M059J (cell line): ENCODE measurements at regions not wholly inside any gene's neighbourhood (a gene's known extent, or its start where the extent isn't known, plus 50 kb on each side); places are given as distances from the start of the nearest gene placed in this dataset.
A peak's percentile ranks its signal among the peaks of the same experiment; 100 is the strongest.

Experiments
- DNase-seq: peaks from one replicate; pipeline ENCODE4 v3.0.0-alpha.2; 2012; ENCODE audit warnings: low read depth

DNA sequence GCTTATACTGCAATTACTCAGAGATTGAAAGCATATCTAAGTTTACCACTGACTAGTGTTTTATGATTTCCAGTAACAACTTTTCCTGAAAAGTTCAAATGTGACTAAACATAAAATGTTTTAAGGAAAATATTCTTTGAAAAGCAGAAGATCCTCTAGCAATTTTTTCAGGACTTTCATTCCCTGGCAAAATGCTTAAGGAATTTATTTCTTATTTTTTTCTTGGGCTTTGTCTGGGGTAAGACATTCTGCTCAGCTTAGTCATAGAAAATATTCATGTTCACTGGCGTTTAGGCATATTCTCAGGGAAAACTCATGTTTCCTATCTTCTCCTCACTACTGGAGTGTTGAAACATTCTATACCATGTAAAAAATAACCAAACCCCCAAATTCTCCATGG, 235.3 kb upstream of the CEP162 start:
- peak; percentile 12 for DNase-seq

DNA sequence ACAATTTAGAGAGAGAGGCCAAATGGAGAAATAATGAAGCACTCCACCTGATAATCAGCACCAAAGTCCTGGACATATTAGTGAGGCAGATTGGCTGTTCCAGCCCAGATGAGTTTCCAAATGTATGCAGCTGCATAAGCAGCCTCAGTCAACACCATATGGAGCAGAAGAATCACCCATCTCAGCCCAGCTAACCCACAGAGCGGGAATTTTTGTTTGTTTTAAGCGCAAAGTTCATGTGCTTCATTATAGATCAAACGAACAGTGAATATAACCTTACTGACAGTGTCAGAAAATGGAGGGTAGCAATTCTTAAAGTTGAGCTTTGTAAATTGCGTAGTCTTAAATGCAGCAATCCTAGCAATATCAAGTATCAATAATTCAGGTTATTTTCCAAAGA, 234.0 kb upstream of the CEP162 start:
- no peak for DNase-seq

DNA sequence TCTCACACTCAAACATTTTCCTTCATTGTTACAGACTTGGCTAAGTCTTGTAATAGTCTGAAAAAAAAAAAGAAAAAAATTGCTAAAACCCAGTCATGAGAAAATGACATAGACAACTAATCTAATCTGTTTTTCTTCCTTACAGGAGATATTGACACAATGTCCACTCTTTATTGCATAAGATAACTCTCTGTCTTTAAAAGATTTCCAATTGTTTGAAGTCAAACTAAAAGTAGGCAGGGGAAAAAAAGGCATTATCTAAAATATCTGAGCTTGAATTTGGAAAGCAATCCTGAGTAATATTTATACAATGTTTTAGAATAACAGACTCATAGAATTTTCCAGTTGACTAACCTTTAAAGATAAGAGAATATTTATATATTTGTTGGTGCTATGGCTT, 233.0 kb upstream of the CEP162 start:
- DNase-seq = no peak

DNA sequence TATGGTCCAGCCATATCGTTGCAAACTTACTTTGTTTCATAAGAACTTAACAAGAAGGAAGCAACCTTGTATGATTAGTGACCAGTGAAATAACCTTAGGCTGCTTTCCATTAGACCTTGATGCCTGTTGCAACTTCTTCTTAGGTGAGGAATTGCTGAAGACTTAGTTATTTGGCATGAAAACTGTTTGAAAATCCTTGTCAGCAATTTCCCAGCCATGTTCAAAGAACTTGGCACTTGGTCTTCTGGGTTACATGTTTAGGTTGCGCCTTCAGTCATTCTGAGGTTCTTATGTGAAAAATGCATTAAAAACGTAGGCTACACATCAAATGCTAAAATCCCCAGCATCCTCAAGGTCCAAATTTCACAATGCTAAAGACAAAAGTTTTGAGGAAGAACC, 232.0 kb upstream of the CEP162 start:
- DNase-seq = no peak

DNA sequence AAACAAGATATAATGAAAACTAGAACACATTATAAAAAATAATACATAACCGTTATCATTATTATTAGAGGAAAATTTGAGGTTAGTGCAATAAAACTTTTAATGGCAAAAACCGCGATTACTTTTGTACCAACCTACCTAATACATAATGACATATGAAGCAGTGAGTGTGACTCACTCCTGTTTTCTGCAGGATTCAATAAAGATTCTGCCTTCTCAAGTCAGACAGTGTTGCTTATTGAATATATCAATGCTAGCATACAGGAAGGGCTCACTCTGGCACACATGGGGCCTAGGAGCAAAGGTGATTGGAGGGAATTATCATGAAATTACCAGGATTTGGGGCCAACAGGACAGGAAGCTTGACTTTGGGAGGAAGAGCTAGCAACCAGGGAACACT, 230.8 kb upstream of the CEP162 start:
- no peak for DNase-seq

DNA sequence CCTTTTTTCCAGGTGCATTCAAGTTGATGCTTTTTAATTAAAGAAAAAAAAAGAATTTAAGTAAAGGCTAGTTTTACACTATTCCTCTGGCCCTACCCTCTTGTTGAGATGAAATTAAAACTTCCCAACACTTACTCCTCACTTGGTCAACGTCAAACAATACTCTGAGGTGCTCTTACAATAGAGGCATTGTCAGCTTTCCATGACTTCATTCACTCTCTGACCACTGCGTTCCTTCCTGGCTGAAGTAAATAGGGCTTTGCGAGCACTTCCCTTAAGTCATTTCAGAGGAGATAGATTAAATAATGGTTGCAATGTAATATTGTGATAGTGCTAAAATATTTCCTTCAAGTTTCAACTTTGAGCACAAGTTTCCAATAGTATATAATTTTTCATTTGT, 229.8 kb upstream of the CEP162 start:
- no peak for DNase-seq

DNA sequence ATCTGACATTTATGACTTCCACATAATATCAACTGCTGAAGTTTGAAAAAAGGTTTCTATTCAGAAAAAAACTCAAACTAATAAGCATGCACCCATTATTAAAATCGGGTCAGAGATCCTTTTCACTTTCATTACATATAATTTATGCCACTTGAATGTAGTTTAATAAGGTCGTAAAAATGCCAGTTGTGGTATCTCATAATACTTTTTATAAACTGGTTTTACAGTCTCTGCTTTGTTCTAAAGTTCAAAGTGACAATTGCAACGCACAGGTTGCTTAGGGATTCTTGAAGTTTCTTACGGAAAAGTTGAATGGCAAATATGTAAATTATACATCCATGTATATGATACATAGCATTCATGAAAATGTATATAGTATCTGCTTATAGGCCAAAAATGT, 229.4 kb upstream of the CEP162 start:
- no peak for DNase-seq

DNA sequence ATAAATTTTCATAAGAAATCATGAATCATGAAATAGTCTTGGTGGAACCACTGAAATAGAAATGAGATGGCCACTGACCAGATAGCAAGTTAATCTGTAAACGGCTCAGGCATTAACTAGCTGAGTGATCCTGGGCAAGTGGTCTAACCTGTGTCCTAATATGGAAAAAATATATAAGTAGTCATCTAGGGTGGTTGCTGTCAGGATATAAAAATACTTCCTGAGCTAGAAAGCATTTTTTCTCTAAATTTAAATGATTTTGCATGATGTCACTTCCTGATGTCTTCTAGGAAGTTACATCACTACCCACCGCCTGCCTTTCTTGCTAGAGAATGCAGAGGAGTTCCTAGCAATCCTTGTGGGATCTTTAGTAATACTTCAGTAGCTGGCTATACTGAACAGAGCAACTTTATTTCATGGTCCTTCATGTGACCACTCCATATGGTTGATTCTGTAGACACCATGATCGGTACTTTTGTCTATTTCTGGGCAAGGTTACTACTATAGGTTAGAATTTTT, 228.1 kb upstream of the CEP162 start:
- no peak for DNase-seq

DNA sequence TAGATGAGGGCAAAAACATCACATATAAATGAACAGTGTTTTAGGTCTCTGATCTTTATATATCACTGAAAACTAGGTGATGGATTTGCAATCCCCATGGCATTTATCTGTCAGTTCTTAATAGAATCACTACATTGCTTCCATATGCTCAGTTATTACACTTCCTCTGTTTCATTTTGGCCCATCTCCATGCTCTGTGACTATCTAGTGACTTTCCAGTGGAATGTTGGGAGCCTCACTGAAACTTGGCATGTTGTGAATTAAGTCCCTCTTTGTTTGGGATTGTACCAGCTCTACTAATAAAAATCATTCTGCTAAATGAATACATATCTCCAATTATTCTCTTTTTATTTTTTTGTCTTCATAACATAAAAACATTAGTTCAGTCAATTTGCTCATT, 226.1 kb upstream of the CEP162 start:
- no peak for DNase-seq

DNA sequence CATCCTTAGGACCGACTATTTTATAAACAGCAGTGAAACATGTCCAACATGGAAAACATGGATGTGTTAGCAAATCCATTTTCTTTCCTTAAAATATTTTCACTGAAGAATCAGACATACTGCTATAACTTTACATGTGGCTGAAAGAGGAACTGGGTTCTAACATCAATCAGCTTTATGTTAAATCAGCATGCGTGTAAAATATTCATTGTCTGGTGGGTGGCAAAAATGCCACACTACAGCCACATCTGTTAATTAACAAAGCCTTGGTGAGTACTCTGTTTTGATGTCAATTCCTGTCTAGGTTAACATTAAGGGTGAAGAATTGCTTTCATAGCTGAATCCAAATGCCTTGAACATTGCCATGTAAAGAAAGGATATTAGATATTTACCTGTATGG, 222.6 kb upstream of the CEP162 start:
- no peak for DNase-seq

DNA sequence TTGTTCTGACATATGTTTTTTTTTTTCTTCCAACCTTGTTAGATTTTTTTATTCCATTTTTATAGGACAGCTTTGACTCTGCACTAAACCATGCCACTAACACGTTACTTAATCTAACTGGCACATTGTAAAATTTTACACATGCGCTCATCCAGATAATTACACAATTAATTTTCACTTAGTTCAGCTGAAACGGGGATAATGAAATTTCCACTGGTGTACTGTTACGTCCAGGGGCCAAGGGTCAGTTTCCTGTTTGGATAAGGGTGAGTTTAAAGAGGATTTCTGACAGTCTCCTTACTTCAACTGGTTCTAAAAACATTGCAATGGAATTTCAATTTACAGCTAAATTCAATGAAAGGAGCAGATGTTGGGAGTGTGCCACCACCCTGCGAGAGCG, 221.8 kb upstream of the CEP162 start:
- DNase-seq = peak; percentile 4

DNA sequence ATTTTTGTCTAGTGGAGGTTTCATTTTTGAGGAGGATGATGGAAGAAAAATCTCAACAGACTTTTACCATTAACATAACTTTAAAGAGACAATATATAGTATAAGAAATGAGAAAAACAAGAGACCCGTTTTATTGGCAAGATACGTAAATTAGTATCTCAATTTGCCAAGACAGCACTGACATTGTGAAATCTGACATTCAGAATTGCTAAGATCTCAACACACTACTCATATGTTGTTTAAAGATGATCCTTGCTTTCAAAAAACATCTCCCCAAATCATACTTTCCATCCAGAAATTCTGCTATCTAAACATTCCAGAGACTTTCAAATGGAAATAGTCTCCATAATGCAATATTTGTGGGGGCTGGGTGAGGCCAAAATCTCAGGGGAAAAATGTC, 220.9 kb upstream of the CEP162 start:
- no peak for DNase-seq

DNA sequence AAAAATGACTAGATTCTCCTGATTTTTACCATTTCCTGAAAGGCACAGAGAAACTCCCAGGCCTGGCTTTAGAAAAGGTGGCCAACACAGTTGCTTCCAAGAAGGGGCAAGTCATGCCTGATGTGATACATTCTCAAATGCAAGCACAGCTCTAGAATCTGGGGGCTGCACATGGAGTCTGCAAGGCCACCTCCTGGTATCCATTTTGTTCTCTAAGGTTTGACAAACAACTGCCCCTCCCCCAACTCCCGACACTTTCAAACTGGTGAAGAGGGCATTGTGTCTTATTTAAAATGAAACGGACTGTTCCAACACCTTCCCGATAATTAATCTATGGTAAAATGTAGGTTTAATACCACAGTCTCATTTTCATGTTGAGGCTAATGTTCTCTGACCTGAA, 220.2 kb upstream of the CEP162 start:
- peak; percentile 3 for DNase-seq

DNA sequence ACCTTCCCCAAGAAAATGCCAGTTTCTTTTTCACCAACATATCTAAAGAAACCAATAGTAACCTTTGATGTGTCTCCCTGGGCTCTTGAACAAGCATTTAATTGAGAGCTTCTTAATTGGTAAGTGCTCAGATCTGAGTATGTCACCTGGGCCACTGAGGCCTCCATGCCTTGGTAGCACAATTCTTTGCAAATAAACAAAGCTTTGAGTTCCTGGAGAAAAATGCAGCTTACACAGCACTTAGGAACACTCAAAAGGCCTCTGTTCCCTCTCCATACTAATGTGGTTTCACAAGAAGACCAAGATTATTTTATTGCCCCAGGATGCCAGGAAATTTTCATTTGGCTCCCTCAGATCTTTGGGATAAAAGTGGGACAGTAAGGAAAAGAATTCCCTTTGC, 217.6 kb upstream of the CEP162 start:
- no peak for DNase-seq

DNA sequence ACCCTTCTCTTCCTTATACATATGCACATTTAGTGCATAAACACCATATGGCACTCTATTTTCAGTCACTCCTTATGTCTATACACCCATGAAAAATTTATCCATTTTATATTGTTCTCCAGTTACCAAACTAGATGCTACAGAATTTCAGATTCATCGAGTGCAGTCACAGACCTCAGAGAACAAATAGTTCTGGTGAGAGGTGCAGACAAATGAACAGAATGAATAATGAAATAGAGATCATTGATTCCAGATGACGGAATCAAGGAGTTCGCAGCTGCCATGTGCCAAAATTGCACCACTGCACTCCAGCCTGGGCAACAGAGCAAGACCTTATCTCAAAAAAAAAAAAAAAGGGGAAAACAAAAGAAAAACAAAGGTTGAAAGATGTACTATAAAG, 214.8 kb upstream of the CEP162 start:
- no peak for DNase-seq

DNA sequence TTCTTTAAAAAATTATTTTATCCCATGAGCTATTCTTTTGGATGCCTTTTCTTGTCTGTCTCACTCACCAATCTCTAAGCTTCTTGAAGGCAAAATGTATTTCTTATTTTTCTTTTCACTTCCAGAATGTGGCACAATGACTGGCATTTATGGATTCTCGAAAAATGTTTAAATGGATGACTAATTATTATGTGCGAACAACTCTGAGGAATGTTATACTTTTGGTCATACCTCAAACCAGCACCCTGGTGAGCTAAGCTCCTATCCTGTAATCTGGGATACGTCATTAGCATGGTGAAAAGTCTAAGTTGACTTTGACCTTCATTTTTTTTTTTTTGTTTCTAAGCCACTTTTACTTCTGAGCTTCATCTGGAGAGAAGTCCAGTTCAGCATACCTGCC, 214.0 kb upstream of the CEP162 start:
- peak; percentile 5 for DNase-seq

DNA sequence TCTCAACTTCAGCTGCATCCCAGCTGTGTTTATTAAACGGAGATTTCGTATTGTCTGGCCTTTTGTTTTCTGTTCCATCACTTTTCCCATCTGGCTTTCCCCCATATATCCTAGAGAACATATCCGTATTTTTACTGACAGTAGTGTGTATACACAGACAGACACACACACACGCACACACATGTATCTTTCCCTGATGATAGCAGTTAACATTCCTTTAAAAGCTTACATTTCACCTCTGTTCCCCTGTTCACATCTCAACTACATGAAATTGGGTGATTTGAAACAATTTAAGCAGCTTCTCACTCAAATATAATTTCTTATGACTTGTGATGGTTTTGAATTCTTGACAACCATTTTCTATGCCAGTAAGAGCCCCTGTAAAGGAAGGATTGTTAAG, 207.1 kb upstream of the CEP162 start:
- no peak for DNase-seq

DNA sequence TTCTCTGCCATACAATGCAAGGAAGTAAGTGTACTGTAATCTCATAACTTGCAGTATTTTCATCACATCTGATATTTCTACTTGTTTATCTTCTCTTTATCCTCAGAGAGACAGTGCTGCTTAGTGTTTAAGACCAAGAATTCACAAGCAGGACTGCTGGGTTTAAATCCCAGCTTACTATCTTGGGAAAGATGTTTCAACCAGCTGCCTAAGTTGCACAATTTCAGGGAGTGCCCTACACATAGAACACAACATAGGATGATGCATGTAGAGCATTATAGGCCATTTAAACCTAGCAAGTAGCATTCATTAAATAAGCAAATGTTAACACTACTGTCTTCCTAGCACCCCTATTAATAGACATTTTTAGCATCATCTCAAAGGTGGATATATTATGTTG, 205.2 kb upstream of the CEP162 start:
- no peak for DNase-seq

DNA sequence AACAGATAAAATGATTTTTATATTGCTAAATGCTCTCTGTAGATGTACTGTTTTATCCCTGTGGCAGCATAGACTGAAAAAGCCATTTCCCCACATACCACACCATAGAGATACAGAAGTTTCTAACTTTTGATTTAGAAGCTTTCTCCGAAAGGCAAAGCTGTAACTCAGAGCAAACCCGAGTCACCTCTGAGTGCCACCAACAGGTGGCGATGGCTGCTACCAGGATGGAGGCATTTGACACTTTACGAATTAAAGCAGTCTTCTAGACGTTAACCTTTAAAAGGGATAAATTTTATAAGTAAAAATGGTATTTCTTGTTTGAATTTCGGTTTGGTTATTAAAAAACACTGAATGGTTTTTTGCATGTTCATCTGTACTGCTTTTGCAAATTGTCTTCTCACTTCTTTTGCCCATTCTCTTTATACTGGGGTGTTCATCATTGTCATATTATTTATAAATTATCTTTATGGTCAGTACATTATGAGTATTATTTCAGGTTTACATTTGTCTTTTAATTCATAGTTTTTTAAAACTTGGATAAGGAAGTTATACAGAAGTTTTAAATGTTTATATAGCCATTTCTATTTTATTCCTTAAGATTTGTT, 201.0 kb upstream of the CEP162 start:
- DNase-seq = peak; percentile 56

DNA sequence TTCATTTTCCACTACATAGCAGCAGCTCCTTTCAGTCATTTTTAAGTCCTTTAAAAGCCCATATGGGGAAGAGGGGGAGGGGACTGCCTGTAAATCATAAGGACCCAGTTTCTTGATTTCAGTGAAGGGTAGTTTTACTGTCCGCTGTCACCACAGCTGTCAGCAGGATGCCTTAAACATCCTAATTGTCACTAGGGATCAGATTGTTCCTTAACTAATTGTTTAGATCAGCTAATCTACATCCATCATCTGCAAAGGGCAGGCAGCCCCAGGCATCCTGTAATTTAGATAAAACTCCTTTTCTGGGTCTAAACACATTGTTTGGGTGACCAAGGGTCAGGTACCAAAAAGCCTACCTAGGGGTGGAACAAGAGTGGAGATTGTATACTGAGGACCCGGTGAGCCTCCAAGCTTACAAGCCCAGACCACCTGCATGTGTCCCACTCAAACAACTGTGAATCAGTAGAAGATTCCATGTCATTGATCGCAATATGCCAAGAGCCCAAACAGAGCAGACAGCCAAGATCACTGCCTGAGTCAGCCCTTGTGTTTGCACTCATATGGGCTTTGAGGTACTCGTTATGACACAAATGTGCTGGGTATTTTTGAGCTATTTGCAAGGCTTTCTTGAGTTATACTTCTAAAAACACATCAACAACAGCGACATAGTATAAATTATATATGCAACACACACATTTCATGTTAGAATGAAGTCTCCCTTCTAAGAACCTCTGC, 198.7 kb upstream of the CEP162 start:
- no peak for DNase-seq

DNA sequence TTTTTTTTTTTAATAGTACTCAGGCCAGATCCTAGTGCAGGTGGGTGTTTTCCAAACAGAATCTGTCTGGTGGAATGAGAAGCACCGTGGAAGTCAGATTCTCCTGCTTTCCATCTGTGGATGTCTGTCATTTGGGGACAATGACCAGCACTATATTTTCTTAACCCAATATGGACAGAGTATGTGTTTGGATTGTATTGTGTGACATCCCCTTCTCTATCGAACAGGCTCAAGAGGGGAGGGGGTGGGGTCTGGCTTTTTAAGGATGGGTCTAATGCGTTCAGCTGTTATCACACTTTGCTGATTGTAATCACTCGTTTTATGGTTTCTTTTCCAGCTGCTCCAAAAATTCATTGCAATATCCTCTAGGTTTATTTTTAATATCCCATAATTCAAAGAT, 197.5 kb upstream of the CEP162 start:
- no peak for DNase-seq

DNA sequence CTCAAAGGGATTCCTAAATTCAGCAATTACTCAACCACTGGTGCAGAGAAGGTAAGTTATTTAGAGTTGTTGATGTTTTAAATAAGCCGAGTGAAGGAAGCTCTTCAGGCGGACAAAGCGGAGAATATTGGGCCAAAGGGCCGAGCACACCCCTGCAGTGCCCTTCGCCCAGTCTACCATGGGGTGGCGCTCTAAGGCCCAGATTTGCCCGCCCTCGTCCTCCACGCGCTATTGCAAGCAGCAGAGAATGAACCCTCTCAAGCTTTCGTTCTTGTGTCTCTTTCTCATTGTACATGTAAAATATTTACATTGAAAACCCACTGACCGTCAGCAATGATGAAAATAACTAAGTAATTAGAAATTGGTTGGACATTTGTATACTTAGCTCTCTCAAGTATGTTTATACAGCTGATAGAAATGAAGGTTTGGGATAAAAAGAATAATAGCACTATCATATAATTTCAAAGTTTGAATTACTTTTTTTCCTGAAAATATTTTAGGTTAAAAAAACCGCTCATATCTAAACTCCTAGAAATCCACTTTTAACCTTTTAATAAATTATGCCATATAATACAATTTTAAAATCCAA, 195.0 kb upstream of the CEP162 start:
- peak; percentile 40 for DNase-seq

DNA sequence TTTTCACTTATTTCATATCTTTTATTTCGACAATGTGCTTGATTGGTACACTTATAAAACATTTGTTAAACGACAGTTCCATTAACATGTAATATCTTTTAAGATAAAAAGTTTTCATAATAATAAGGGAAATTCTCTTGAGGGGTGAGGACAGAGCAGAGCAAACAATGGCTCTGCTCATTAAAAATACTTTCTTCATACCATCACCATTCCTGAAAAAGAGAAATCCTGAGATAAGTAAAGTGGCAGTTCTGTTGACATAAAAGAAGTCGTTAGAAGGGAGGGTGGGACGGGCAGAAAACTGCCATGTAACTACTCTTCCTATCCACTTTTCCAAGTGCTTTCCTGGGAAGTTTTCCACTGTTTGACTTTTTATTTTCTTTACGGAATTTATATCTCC, 193.6 kb upstream of the CEP162 start:
- no peak for DNase-seq
